PC-9 (cell line): ENCODE measurements at regions not wholly inside any gene's neighbourhood (a gene's known extent, or its start where the extent isn't known, plus 50 kb on each side); places are given as distances from the start of the nearest gene placed in this dataset.

ENCODE experiments used
- EZH2 ChIP-seq: fragments of 200-600 bp; sonication (generic); IDR thresholded peaks from 2 replicates; pipeline ENCODE4 v1.8.0; 2017; ENCODE audit warnings: antibody characterized with exemption, low read depth
- TF ChIP-seq, protein P1 (sequence below): fragments of 200-600 bp; sonication (generic); conservative IDR thresholded peaks from 2 replicates; pipeline ENCODE4 v1.6.1; 2017; ENCODE audit warnings: mixed run types, antibody characterized with exemption, mild to moderate bottlenecking, moderate library complexity

DNA sequence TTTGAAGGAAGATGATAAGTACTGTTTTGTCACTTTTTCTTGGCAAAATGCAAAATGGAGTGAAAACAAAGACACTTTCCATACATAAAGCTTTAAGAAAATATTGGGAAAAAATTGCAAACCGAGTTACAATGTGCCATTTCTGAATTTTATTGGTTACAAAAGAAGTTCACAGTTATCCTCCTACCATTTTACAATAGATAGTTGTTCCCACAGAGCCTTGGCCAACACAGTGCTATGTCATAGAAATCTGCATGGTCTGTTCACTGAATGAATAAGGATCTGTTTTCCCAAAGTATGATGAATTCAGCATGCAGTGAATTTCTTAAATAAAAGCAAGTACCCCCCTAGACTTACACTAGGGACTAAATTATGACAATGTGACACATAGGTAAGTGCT lies 268.2 kb upstream of the POU3F2 start:
- TF ChIP-seq, protein P1, sequence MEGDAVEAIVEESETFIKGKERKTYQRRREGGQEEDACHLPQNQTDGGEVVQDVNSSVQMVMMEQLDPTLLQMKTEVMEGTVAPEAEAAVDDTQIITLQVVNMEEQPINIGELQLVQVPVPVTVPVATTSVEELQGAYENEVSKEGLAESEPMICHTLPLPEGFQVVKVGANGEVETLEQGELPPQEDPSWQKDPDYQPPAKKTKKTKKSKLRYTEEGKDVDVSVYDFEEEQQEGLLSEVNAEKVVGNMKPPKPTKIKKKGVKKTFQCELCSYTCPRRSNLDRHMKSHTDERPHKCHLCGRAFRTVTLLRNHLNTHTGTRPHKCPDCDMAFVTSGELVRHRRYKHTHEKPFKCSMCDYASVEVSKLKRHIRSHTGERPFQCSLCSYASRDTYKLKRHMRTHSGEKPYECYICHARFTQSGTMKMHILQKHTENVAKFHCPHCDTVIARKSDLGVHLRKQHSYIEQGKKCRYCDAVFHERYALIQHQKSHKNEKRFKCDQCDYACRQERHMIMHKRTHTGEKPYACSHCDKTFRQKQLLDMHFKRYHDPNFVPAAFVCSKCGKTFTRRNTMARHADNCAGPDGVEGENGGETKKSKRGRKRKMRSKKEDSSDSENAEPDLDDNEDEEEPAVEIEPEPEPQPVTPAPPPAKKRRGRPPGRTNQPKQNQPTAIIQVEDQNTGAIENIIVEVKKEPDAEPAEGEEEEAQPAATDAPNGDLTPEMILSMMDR, result no peak
- TF ChIP-seq EZH2, result no peak
